ENCODE measurements at regions not wholly inside any gene's neighbourhood (a gene's known extent, or its start where the extent isn't known, plus 50 kb on each side); places are given as distances from the start of the nearest gene placed in this dataset.

GRCh38 chr9:86732514-86733171 lies 214.7 kb downstream of the GAS1 start:
- no peak for TF ChIP-seq CTCF (IDR thresholded peaks at IDR 0.05; ENCODE audit: low read depth, low read length, missing control alignments)
- no peak overlapping the region for H3K4me3 ChIP-seq (replicated peaks; ENCODE audit: low read depth, low read length)
- peak; percentile 71 for DNase-seq (ENCODE audit: extremely low read depth, low read depth)

- TF ChIP-seq CTCF (IDR thresholded peaks at IDR 0.05; ENCODE audit: low read depth, low read length, missing control alignments), result no peak
- DNase-seq (ENCODE audit: extremely low read depth, low read depth), result no peak
- no peak overlapping the region for H3K4me3 ChIP-seq (replicated peaks; ENCODE audit: low read depth, low read length)
These were observed 215.7 kb downstream of the GAS1 start for GRCh38 chr9:86731511-86732063.

DNA sequence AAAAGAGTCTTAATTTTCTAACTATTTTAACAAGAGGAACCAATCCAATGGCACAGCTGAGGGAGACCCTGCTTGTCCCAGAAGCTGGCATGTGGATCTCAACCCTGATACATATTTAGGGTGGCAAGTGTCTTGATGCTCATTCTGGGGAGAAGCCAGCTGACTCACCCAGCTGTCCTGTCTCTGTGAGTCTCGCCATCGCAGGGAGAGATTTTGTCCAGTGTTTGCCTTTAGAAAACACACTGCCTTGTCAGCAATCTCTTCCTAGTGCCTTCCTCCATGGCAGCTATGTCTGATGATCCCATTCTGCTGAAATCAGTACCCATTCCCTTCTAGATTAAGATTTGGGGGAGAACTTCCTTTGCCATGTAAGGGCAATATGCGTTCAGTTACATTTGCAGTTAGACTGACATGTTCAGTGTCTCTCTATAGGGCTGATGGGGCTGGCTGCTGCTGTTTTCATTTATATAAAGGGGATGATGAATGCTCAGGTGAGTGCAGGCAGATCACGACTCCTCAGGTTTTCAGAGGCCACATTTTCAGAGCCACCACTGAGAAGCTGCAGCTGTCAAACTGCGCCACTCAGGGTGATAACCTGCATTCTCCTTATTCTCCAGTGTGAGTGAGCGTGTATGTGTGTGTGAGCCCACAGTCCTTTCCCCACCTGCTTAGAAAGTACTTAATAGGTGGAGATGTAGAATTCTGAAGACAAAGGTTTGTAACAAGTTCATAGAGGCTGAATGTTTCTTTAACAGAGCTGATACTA lies 217.0 kb downstream of the GAS1 start:
- no peak overlapping the region for H3K4me3 ChIP-seq (replicated peaks; ENCODE audit: low read depth, low read length)
- no peak for TF ChIP-seq CTCF (IDR thresholded peaks at IDR 0.05; ENCODE audit: low read depth, low read length, missing control alignments)
- no peak for DNase-seq (ENCODE audit: extremely low read depth, low read depth)

GRCh38 chr9:86724529-86724928 lies 222.8 kb downstream of the GAS1 start:
- no peak for TF ChIP-seq CTCF (IDR thresholded peaks at IDR 0.05; ENCODE audit: low read depth, low read length, missing control alignments)
- no peak for DNase-seq (ENCODE audit: extremely low read depth, low read depth)
- H3K4me3 ChIP-seq (replicated peaks; ENCODE audit: low read depth, low read length), result no peak overlapping the region

DNA sequence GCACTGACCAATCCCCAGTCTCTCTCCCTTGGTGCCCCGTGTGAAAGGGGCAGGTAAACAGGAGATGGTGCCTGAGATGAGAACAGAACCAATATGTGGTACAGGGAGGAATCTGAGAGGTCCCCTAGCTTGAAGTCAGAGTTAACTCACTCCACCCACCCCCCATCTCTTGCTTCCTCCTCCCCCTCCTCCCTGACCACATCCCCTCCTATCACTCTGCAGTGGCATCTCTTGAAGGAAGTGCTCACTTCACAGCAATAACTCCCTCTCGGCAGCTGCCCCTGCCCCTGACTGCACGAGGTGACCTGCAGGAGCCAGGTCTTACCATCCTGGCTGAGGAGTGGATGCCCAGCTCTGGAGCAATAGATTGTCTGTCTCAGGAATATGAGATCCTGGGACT lies 224.0 kb downstream of the GAS1 start:
- TF ChIP-seq CTCF (IDR thresholded peaks at IDR 0.05; ENCODE audit: low read depth, low read length, missing control alignments), result no peak
- DNase-seq (ENCODE audit: extremely low read depth, low read depth), result no peak
- no peak overlapping the region for H3K4me3 ChIP-seq (replicated peaks; ENCODE audit: low read depth, low read length)

- H3K4me3 ChIP-seq (replicated peaks; ENCODE audit: low read depth, low read length), result no peak overlapping the region
- DNase-seq (ENCODE audit: extremely low read depth, low read depth), result no peak
- no peak for TF ChIP-seq CTCF (IDR thresholded peaks at IDR 0.05; ENCODE audit: low read depth, low read length, missing control alignments)
These were observed 224.6 kb downstream of the GAS1 start for GRCh38 chr9:86722706-86723075.
